A549 (cell line): ENCODE measurements at regions not wholly inside any gene's neighbourhood (a gene's known extent, or its start where the extent isn't known, plus 50 kb on each side); places are given as distances from the start of the nearest gene placed in this dataset.
"Not testable (repeated sequence)": the region's sequence is repeated elsewhere in the genome, so short reads cannot be mapped to it uniquely, and the experiment has no call there.

Source experiments
- ATAC-seq, 2 experiments: fragments of 200-7000 bp in 1 of 2; fragments of >200 bp in 1 of 2; cut with Nextera tagmentation in 1 of 2; cut with Tn5 transposase in 1 of 2; 3 replicates each; pipeline versions ENCODE4 v1.8.0 to v1.9.1; 2018 to 2020; ENCODE audit warnings: mild to moderate bottlenecking in 1 of 2, moderate library complexity in 1 of 2
- CTCF ChIA-PET: fragments of 300-600 bp; sonication (Branson Sonifier 250); formaldehyde crosslinking; extraction: SDS; loops from one replicate; lab custom pipeline; 2021; ENCODE audit warnings: antibody characterized with exemption, inconsistent platforms; lab: Yijun Ruan, JAX
- POLR2A ChIA-PET: fragments of 350-600 bp; formaldehyde crosslinking; extraction: SDS; loops from one replicate; lab custom pipeline; 2021; ENCODE audit warnings: antibody characterized with exemption, inconsistent platforms; lab: Yijun Ruan, JAX
- DNase-seq, 2 experiments: peaks; one replicate each; pipeline versions ENCODE4 v3.0.0 to v3.0.0-alpha.2; 2011 to 2016; ENCODE audit warnings: low read depth in 1 of 2, low spot score in 1 of 2
- FAIRE-seq: peaks from 2 replicates; lab custom pipeline; 2011; peaks lifted over from hg19 to GRCh38; lab: Jason Lieb, UNC
- H3K27ac ChIP-seq, 2 experiments: fragments of >200 bp; sonication (Bioruptor Twin); formaldehyde crosslinking; 3 replicates each; pipeline ENCODE4 v1.5.1; 2016 to 2017
- H3K4me1 ChIP-seq: fragments of >200 bp; sonication (Bioruptor Twin); formaldehyde crosslinking; 3 replicates; pipeline ENCODE4 v1.6.1; 2016
- H3K4me2 ChIP-seq: fragments of >200 bp; sonication (Bioruptor Twin); formaldehyde crosslinking; 3 replicates; pipeline ENCODE4 v1.6.1; 2016
- H3K4me3 ChIP-seq: fragments of >200 bp; sonication (Bioruptor Twin); formaldehyde crosslinking; 3 replicates; pipeline ENCODE4 v1.5.1; 2016
- H3K9me3 ChIP-seq: fragments of >200 bp; sonication (Bioruptor Twin); formaldehyde crosslinking; 3 replicates; pipeline ENCODE4 v1.6.1; 2016
- CBX2 ChIP-seq: fragments of 200-600 bp; sonication (generic); IDR thresholded peaks from 2 replicates; pipeline ENCODE4 v1.6.1; 2016; ENCODE audit warnings: low read depth, mild to moderate bottlenecking, borderline replicate concordance
- CHD4 ChIP-seq: fragments of 200-600 bp; sonication (generic); IDR thresholded peaks from 2 replicates; pipeline ENCODE4 v1.6.1; 2016; ENCODE audit warnings: antibody characterized with exemption, mild to moderate bottlenecking, borderline replicate concordance
- EHF ChIP-seq: fragments of 250-450 bp; sonication (Bioruptor Pico); IDR thresholded peaks from 2 replicates; pipeline ENCODE4 v1.5.0; 2020; ENCODE audit warnings: mild to moderate bottlenecking
- EHMT2 ChIP-seq: fragments of 200-600 bp; sonication (generic); IDR thresholded peaks from 2 replicates; pipeline ENCODE4 v1.6.1; 2016; ENCODE audit warnings: antibody characterized with exemption, low read depth, mild to moderate bottlenecking, moderate library complexity
- ELK1 ChIP-seq: fragments of 150-350 bp; IDR thresholded peaks from 2 replicates; pipeline ENCODE4 v1.6.1; 2014; ENCODE audit warnings: low read depth, mild to moderate bottlenecking, low read length
- EP300 ChIP-seq, 2 experiments: fragments of >200 bp; sonication (Bioruptor Twin); formaldehyde crosslinking; IDR thresholded peaks; 2 replicates in 1 of 2; 3 replicates in 1 of 2; pipeline ENCODE4 v1.6.1; 2016 to 2017
- FOSB ChIP-seq: fragments of 250-450 bp; sonication (Bioruptor Pico); IDR thresholded peaks from 2 replicates; pipeline ENCODE4 v1.5.0; 2020; ENCODE audit warnings: mild to moderate bottlenecking, moderate library complexity
- FOSL2 ChIP-seq, 2 experiments: fragments of 450-650 bp in 1 of 2; fragments of >200 bp in 1 of 2; sonication (Bioruptor Twin) in 1 of 2; formaldehyde crosslinking; IDR thresholded peaks; 2 replicates each; pipeline versions ENCODE4 v1.5.0 to v1.6.1; 2016 to 2020; ENCODE audit warnings: mild to moderate bottlenecking in 1 of 2, moderate library complexity in 1 of 2
- FOXS1 ChIP-seq: fragments of 250-450 bp; sonication (Bioruptor Pico); IDR thresholded peaks from 2 replicates; pipeline ENCODE4 v1.5.0; 2020; ENCODE audit warnings: mild to moderate bottlenecking, moderate library complexity
- HDAC2 ChIP-seq: fragments of 200-600 bp; sonication (generic); IDR thresholded peaks from 2 replicates; pipeline ENCODE4 v1.6.1; 2016
- HOXA7 ChIP-seq: fragments of 250-450 bp; sonication (Bioruptor Pico); IDR thresholded peaks from 2 replicates; pipeline ENCODE4 v1.5.0; 2020; ENCODE audit warnings: mild to moderate bottlenecking, moderate library complexity
- HOXB13 ChIP-seq: fragments of 250-450 bp; sonication (Bioruptor Pico); IDR thresholded peaks from 2 replicates; pipeline ENCODE4 v1.5.0; 2020; ENCODE audit warnings: low read depth, mild to moderate bottlenecking, moderate library complexity
- HOXB5 ChIP-seq: fragments of 250-450 bp; sonication (Bioruptor Pico); IDR thresholded peaks from 2 replicates; pipeline ENCODE4 v1.5.0; 2020; ENCODE audit warnings: mild to moderate bottlenecking, moderate library complexity
- JUN ChIP-seq, 2 experiments: fragments of >200 bp; sonication (Bioruptor Twin); formaldehyde crosslinking; IDR thresholded peaks; 2 replicates in 1 of 2; 3 replicates in 1 of 2; pipeline ENCODE4 v1.6.1; 2016 to 2017
- JUNB ChIP-seq: fragments of >200 bp; sonication (Bioruptor Twin); formaldehyde crosslinking; IDR thresholded peaks from 2 replicates; pipeline ENCODE4 v1.6.1; 2016
- KDM1A ChIP-seq: fragments of 200-600 bp; sonication (generic); IDR thresholded peaks from 2 replicates; pipeline ENCODE4 v1.6.1; 2016; ENCODE audit warnings: low read depth, mild to moderate bottlenecking
- MAX ChIP-seq: IDR thresholded peaks from 2 replicates; pipeline ENCODE4 v1.6.1; 2012
- NFE2L2 ChIP-seq: fragments of 150-350 bp; conservative IDR thresholded peaks from 2 replicates; pipeline ENCODE4 v1.6.1; 2014; ENCODE audit warnings: low read length
- NR3C1 ChIP-seq: fragments of >200 bp; sonication (Bioruptor Twin); formaldehyde crosslinking; IDR thresholded peaks from 3 replicates; pipeline ENCODE4 v1.6.1; 2017
- PHF8 ChIP-seq: fragments of 200-600 bp; sonication (generic); IDR thresholded peaks from 2 replicates; pipeline ENCODE4 v1.6.1; 2016; ENCODE audit warnings: low read depth, mild to moderate bottlenecking, antibody characterized with exemption, moderate library complexity, borderline replicate concordance
- POLR2A ChIP-seq: IDR thresholded peaks from 2 replicates; pipeline ENCODE4 v1.6.1; 2012; ENCODE audit warnings: mild to moderate bottlenecking, low read length
- RARB ChIP-seq: fragments of 250-450 bp; sonication (Bioruptor Pico); IDR thresholded peaks from 2 replicates; pipeline ENCODE4 v1.8.0; 2021; ENCODE audit warnings: mild to moderate bottlenecking, moderate library complexity
- RFX5 ChIP-seq: fragments of 450-650 bp; IDR thresholded peaks from 2 replicates; pipeline ENCODE4 v1.7.1; 2014; ENCODE audit warnings: antibody characterized with exemption, mild to moderate bottlenecking, moderate library complexity
- WGBS: methylation state at CpG from one replicate; pipeline ENCODE4 v1.1.6; 2017; ENCODE audit errors: missing lambda C conversion rate; 5-methylcytosine and 5-hydroxymethylcytosine counted together
- TF ChIP-seq, protein P1 (sequence below): fragments of 250-450 bp; sonication (Bioruptor Pico); IDR thresholded peaks from 2 replicates; pipeline ENCODE4 v1.5.0; 2021; ENCODE audit warnings: mild to moderate bottlenecking, moderate library complexity, borderline replicate concordance
- TF ChIP-seq, protein P2 (sequence below): fragments of >200 bp; sonication (Bioruptor Twin); formaldehyde crosslinking; IDR thresholded peaks from 2 replicates; pipeline ENCODE4 v1.6.1; 2016
- TF ChIP-seq, protein P3 (sequence below): fragments of 450-650 bp; IDR thresholded peaks from 2 replicates; pipeline ENCODE4 v1.6.1; 2014; ENCODE audit warnings: antibody characterized with exemption

GRCh38 chr4:57734104-57734670, 624.0 kb upstream of the IGFBP7 start (continued):
- TF ChIP-seq KDM1A: no peak

GRCh38 chr4:57729775-57730570, 619.8 kb upstream of the IGFBP7 start:
- H3K4me3 ChIP-seq: not testable (repeated sequence)
- WGBS: 23% methylated on average over 15 of the region's 33 CpGs

DNA sequence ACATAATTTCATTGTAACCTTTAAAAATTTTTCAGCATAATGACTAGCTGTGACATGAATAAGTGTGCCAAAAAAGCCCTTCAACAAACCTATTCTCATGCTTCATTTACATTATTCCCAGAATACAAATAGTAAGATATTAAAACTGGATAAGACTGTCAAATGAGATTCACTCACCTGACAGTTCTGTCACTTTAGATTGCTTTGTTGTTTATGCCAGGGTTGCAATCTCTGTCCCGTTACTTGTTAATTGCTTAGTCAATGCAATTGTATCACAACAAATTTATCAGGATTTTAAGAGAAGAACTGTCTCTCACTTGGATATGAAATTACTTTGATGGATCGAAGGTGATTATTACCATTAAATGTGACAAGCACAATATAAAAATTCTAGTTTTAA, 616.0 kb upstream of the IGFBP7 start:
- Histone ChIP-seq H3K27ac (no peak overlapping the region), H3K4me2 (no peak overlapping the region), H3K4me1 (no peaks in the 10 kb centered on the region), H3K9me3 (no peaks in the 10 kb centered on the region), H3K4me3 (no peak overlapping the region)
- ChIA-PET POLR2A (no interaction called here), CTCF (no interaction called here)
- no peak for FAIRE-seq
- no peak for DNase-seq
- WGBS: 35% methylated on average over 2 of the region's 2 CpGs
- ATAC-seq: no peak
- TF ChIP-seq HDAC2 (no peak), NFE2L2 (no peak), JUNB (no peak), HOXB13 (CRISPR knock-in tag) (no peak), MAX (no peak), PHF8 (no peak), CHD4 (no peak), HOXA7 (CRISPR knock-in tag) (no peak), JUN (IDR thresholded peaks at IDR 0.05) (no peak), EHF (CRISPR knock-in tag) (no peak), EHMT2 (no peak), KDM1A (no peak), RARB (CRISPR knock-in tag) (no peak), FOSL2 (IDR thresholded peaks at IDR 0.05) (no peak), FOSL2 (CRISPR knock-in tag; IDR thresholded peaks at IDR 0.05) (no peak), NR3C1 (no peak)
- TF ChIP-seq, protein P1, sequence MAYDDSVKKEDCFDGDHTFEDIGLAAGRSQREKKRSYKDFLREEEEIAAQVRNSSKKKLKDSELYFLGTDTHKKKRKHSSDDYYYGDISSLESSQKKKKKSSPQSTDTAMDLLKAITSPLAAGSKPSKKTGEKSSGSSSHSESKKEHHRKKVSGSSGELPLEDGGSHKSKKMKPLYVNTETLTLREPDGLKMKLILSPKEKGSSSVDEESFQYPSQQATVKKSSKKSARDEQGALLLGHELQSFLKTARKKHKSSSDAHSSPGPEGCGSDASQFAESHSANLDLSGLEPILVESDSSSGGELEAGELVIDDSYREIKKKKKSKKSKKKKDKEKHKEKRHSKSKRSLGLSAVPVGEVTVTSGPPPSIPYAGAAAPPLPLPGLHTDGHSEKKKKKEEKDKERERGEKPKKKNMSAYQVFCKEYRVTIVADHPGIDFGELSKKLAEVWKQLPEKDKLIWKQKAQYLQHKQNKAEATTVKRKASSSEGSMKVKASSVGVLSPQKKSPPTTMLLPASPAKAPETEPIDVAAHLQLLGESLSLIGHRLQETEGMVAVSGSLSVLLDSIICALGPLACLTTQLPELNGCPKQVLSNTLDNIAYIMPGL: no peak
- TF ChIP-seq, all 56 proteins: peak for 0

More at GRCh38 chr4:57729775-57730570, 619.8 kb upstream of the IGFBP7 start:
- H3K4me1 ChIP-seq, CTCF ChIA-PET, FAIRE-seq, H3K27ac ChIP-seq, POLR2A ChIA-PET, H3K4me2 ChIP-seq, H3K9me3 ChIP-seq, ATAC-seq, DNase-seq: not testable (repeated sequence)

- FAIRE-seq (no peak), ATAC-seq (no peak), DNase-seq (no peak)
- Histone ChIP-seq H3K9me3 (no peaks in the 10 kb centered on the region), H3K4me3 (no peak overlapping the region), H3K4me2 (no peak overlapping the region), H3K27ac (no peak overlapping the region), H3K4me1 (no peaks in the 10 kb centered on the region)
- 8% methylated on average over 2 of the region's 2 CpGs for WGBS
- POLR2A ChIA-PET: no interaction called here
- CTCF ChIA-PET: no interaction called here
- TF ChIP-seq NR3C1 (no peak), FOXS1 (CRISPR knock-in tag) (no peak), ELK1 (no peak), CHD4 (no peak), POLR2A (no peak), FOSL2 (IDR thresholded peaks at IDR 0.05) (no peak), FOSL2 (CRISPR knock-in tag; IDR thresholded peaks at IDR 0.05) (no peak), FOSB (CRISPR knock-in tag) (no peak), CBX2 (no peak), HOXB5 (CRISPR knock-in tag) (no peak), RFX5 (no peak), EP300 (IDR thresholded peaks at IDR 0.05) (no peak)
- TF ChIP-seq, protein P2, sequence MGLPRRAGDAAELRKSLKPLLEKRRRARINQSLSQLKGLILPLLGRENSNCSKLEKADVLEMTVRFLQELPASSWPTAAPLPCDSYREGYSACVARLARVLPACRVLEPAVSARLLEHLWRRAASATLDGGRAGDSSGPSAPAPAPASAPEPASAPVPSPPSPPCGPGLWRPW: no peak
- TF ChIP-seq, protein P1: no peak
- TF ChIP-seq, protein P3, sequence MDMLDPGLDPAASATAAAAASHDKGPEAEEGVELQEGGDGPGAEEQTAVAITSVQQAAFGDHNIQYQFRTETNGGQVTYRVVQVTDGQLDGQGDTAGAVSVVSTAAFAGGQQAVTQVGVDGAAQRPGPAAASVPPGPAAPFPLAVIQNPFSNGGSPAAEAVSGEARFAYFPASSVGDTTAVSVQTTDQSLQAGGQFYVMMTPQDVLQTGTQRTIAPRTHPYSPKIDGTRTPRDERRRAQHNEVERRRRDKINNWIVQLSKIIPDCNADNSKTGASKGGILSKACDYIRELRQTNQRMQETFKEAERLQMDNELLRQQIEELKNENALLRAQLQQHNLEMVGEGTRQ: no peak
Measured at GRCh38 chr4:57719456-57719855, 609.3 kb upstream of the IGFBP7 start.
